ENCODE measurements at regions not wholly inside any gene's neighbourhood (a gene's known extent, or its start where the extent isn't known, plus 50 kb on each side); places are given as distances from the start of the nearest gene placed in this dataset.

DNA sequence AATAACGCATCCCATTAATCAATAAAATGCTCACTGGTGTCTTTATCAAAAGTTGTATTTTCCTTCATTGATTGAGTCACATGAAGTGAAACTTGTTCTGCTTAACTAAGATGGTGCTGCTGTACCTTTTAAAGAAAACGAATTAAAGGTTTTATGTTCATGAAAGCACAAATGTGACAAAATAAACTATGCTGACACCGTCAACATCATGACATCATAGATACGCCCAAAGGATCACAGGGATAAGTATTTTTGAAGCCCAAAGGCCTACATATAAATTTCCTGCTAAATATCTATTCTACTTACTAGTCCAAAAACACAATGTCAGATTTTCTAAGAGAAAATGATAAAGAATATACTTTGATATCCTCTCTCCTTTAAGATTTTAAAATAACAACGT lies 94.4 kb downstream of the FAM217A start:
- 25% methylated on average over 5 of the region's 5 CpGs for WGBS (ENCODE audit: insufficient coverage, low coverage, missing lambda C conversion rate)
- intact Hi-C loops (cut with micrococcal nuclease) (no loop called here), in situ Hi-C loops (cut with MboI) (no loop called here)
- H3K4me2 ChIP-seq (ENCODE audit: insufficient read depth, low read length): no peak overlapping the region
- BruUV-seq (replicated peaks): no TSS peak
- no peak overlapping the region for H3K4me3 ChIP-seq
- H3K4me1 ChIP-seq (replicated peaks in 1 of 2; ENCODE audit: control insufficient read depth in 2 of 2, insufficient read depth in 2 of 2, low read length in 2 of 2): no peaks in the 10 kb centered on the region
- H3K27me3 ChIP-seq (ENCODE audit: control insufficient read depth in 2 of 2, insufficient read depth in 2 of 2, low read length in 2 of 2): 0 out of 5 replicates have a peak, but pooled peaks cover 0 to under 1% of the 10 kb centered on the region in 2 experiments
- H3K27ac ChIP-seq (ENCODE audit: extremely low read depth, low read depth, low read length): no peak overlapping the region
- no peak for FAIRE-seq
- DNase-seq (ENCODE audit: extremely low read depth in 1 of 4, low spot score in 3 of 4): no peak
- no peak overlapping the region for H2AFZ ChIP-seq (ENCODE audit: low read depth, low read length)
- no peaks in the 10 kb centered on the region for H3K9me3 ChIP-seq (replicated peaks; ENCODE audit: control insufficient read depth, insufficient read depth, low read depth, low read length)
- no peak overlapping the region for H3K9ac ChIP-seq (ENCODE audit: insufficient read depth in 1 of 2, low read depth in 2 of 2, low read length in 2 of 2)
- no peaks in the 10 kb centered on the region for H4K20me1 ChIP-seq (replicated peaks; ENCODE audit: control insufficient read depth, insufficient read depth, low read length)
- H3K36me3 ChIP-seq (ENCODE audit: control insufficient read depth, insufficient read depth, low read length): no peaks in the 10 kb centered on the region
- no peaks in the 10 kb centered on the region for H3K79me2 ChIP-seq (ENCODE audit: control insufficient read depth, insufficient read depth, low read length)
- no peaks in the 10 kb centered on the region for H3K9me1 ChIP-seq (ENCODE audit: control insufficient read depth, insufficient read depth, low read length)
- ATAC-seq: no peak
- ChIA-PET POLR2A (no interaction called here), CTCF (ENCODE audit: low intra/inter-chr PET ratio) (interaction anchor here (0.6 kb wide), 1 partner anchor 219 kb away, joined by 3 read pairs; no protein-coding TSS in a partner anchor)
- no peak for TF ChIP-seq POLR2AphosphoS2 (IDR thresholded peaks at IDR 0.05; ENCODE audit: low read length)
- TF ChIP-seq, protein P1, sequence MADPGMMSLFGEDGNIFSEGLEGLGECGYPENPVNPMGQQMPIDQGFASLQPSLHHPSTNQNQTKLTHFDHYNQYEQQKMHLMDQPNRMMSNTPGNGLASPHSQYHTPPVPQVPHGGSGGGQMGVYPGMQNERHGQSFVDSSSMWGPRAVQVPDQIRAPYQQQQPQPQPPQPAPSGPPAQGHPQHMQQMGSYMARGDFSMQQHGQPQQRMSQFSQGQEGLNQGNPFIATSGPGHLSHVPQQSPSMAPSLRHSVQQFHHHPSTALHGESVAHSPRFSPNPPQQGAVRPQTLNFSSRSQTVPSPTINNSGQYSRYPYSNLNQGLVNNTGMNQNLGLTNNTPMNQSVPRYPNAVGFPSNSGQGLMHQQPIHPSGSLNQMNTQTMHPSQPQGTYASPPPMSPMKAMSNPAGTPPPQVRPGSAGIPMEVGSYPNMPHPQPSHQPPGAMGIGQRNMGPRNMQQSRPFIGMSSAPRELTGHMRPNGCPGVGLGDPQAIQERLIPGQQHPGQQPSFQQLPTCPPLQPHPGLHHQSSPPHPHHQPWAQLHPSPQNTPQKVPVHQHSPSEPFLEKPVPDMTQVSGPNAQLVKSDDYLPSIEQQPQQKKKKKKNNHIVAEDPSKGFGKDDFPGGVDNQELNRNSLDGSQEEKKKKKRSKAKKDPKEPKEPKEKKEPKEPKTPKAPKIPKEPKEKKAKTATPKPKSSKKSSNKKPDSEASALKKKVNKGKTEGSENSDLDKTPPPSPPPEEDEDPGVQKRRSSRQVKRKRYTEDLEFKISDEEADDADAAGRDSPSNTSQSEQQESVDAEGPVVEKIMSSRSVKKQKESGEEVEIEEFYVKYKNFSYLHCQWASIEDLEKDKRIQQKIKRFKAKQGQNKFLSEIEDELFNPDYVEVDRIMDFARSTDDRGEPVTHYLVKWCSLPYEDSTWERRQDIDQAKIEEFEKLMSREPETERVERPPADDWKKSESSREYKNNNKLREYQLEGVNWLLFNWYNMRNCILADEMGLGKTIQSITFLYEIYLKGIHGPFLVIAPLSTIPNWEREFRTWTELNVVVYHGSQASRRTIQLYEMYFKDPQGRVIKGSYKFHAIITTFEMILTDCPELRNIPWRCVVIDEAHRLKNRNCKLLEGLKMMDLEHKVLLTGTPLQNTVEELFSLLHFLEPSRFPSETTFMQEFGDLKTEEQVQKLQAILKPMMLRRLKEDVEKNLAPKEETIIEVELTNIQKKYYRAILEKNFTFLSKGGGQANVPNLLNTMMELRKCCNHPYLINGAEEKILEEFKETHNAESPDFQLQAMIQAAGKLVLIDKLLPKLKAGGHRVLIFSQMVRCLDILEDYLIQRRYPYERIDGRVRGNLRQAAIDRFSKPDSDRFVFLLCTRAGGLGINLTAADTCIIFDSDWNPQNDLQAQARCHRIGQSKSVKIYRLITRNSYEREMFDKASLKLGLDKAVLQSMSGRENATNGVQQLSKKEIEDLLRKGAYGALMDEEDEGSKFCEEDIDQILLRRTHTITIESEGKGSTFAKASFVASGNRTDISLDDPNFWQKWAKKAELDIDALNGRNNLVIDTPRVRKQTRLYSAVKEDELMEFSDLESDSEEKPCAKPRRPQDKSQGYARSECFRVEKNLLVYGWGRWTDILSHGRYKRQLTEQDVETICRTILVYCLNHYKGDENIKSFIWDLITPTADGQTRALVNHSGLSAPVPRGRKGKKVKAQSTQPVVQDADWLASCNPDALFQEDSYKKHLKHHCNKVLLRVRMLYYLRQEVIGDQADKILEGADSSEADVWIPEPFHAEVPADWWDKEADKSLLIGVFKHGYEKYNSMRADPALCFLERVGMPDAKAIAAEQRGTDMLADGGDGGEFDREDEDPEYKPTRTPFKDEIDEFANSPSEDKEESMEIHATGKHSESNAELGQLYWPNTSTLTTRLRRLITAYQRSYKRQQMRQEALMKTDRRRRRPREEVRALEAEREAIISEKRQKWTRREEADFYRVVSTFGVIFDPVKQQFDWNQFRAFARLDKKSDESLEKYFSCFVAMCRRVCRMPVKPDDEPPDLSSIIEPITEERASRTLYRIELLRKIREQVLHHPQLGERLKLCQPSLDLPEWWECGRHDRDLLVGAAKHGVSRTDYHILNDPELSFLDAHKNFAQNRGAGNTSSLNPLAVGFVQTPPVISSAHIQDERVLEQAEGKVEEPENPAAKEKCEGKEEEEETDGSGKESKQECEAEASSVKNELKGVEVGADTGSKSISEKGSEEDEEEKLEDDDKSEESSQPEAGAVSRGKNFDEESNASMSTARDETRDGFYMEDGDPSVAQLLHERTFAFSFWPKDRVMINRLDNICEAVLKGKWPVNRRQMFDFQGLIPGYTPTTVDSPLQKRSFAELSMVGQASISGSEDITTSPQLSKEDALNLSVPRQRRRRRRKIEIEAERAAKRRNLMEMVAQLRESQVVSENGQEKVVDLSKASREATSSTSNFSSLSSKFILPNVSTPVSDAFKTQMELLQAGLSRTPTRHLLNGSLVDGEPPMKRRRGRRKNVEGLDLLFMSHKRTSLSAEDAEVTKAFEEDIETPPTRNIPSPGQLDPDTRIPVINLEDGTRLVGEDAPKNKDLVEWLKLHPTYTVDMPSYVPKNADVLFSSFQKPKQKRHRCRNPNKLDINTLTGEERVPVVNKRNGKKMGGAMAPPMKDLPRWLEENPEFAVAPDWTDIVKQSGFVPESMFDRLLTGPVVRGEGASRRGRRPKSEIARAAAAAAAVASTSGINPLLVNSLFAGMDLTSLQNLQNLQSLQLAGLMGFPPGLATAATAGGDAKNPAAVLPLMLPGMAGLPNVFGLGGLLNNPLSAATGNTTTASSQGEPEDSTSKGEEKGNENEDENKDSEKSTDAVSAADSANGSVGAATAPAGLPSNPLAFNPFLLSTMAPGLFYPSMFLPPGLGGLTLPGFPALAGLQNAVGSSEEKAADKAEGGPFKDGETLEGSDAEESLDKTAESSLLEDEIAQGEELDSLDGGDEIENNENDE (IDR thresholded peaks at IDR 0.05; ENCODE audit: low read depth, low read length): no peak
- no peak for TF ChIP-seq MEF2A (IDR thresholded peaks at IDR 0.05; ENCODE audit: control insufficient read depth, low read depth, low read length)
- TF ChIP-seq KDM1A (IDR thresholded peaks at IDR 0.05): no peak
- TF ChIP-seq, protein P2, sequence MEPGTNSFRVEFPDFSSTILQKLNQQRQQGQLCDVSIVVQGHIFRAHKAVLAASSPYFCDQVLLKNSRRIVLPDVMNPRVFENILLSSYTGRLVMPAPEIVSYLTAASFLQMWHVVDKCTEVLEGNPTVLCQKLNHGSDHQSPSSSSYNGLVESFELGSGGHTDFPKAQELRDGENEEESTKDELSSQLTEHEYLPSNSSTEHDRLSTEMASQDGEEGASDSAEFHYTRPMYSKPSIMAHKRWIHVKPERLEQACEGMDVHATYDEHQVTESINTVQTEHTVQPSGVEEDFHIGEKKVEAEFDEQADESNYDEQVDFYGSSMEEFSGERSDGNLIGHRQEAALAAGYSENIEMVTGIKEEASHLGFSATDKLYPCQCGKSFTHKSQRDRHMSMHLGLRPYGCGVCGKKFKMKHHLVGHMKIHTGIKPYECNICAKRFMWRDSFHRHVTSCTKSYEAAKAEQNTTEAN (CRISPR knock-in tag; IDR thresholded peaks at IDR 0.05): no peak
- TF ChIP-seq, protein P3, sequence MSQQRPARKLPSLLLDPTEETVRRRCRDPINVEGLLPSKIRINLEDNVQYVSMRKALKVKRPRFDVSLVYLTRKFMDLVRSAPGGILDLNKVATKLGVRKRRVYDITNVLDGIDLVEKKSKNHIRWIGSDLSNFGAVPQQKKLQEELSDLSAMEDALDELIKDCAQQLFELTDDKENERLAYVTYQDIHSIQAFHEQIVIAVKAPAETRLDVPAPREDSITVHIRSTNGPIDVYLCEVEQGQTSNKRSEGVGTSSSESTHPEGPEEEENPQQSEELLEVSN (IDR thresholded peaks at IDR 0.05; ENCODE audit: borderline replicate concordance in 1 of 2, extremely low read depth in 1 of 2, insufficient read depth in 1 of 2, insufficient read length in 1 of 2, low read depth in 1 of 2, low read length in 1 of 2, poor library complexity in 1 of 2, severe bottlenecking in 1 of 2): no peak
- TF ChIP-seq, protein P4, sequence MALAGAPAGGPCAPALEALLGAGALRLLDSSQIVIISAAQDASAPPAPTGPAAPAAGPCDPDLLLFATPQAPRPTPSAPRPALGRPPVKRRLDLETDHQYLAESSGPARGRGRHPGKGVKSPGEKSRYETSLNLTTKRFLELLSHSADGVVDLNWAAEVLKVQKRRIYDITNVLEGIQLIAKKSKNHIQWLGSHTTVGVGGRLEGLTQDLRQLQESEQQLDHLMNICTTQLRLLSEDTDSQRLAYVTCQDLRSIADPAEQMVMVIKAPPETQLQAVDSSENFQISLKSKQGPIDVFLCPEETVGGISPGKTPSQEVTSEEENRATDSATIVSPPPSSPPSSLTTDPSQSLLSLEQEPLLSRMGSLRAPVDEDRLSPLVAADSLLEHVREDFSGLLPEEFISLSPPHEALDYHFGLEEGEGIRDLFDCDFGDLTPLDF (CRISPR knock-in tag; IDR thresholded peaks at IDR 0.05): no peak
